H1 (cell line): ENCODE measurements at regions not wholly inside any gene's neighbourhood (a gene's known extent, or its start where the extent isn't known, plus 50 kb on each side); places are given as distances from the start of the nearest gene placed in this dataset.

Source experiments
- MAX ChIP-seq: IDR thresholded peaks from 2 replicates; pipeline ENCODE4 v1.6.1; 2012; ENCODE audit warnings: inconsistent platforms
- POLR2AphosphoS5 ChIP-seq: IDR thresholded peaks from 2 replicates; pipeline ENCODE4 v1.6.1; 2011; ENCODE audit warnings: low read depth, low read length
- RXRA ChIP-seq: IDR thresholded peaks from 2 replicates; pipeline ENCODE4 v1.6.1; 2011; ENCODE audit warnings: low read depth, mild to moderate bottlenecking, low read length, moderate library complexity; ENCODE audit not compliant: insufficient read depth
- SIN3A ChIP-seq, 2 experiments: IDR thresholded peaks in 1 of 2; conservative IDR thresholded peaks in 1 of 2; 2 replicates each; pipeline ENCODE4 v1.6.1; 2011 to 2012; ENCODE audit warnings: low read length in 2 of 2, improper control_type of control experiment in 1 of 2, low read depth in 1 of 2, mild to moderate bottlenecking in 1 of 2
- SP1 ChIP-seq: IDR thresholded peaks from 2 replicates; pipeline ENCODE4 v1.6.1; 2011; ENCODE audit warnings: low read depth, low read length

GRCh38 chr12:45665941-45666340, 63.6 kb upstream of the ARID2 start:
- no peak for TF ChIP-seq POLR2AphosphoS5
- TF ChIP-seq MAX: no peak
- no peak for TF ChIP-seq SIN3A (conservative IDR thresholded peaks at IDR 0.05 in 1 of 2, IDR thresholded peaks at IDR 0.05 in 1 of 2; ENCODE audit: low read depth in 1 of 2, low read length in 2 of 2)
- no peak for TF ChIP-seq SP1
- TF ChIP-seq RXRA: no peak
